HEK293 (cell line): ENCODE measurements at regions not wholly inside any gene's neighbourhood (a gene's known extent, or its start where the extent isn't known, plus 50 kb on each side); places are given as distances from the start of the nearest gene placed in this dataset.
"Not testable (repeated sequence)": the region's sequence is repeated elsewhere in the genome, so short reads cannot be mapped to it uniquely, and the experiment has no call there.

Experiments
- CTCF ChIA-PET: fragments of 350-600 bp; formaldehyde crosslinking; extraction: SDS; loops from one replicate; lab custom pipeline; 2021; ENCODE audit warnings: antibody characterized with exemption; lab: Yijun Ruan, JAX
- POLR2A ChIA-PET: fragments of 300-600 bp; formaldehyde crosslinking; extraction: SDS; loops from one replicate; lab custom pipeline; 2020; ENCODE audit warnings: antibody characterized with exemption, inconsistent platforms; lab: Yijun Ruan, JAX
- H3K27ac ChIP-seq: fragments of 200-500 bp; sonication (Bioruptor generic); 2 replicates; pipeline ENCODE4 v1.5.1; 2014; ENCODE audit warnings: low read depth, low read length, control low read depth, inconsistent platforms; ENCODE audit errors: extremely low read depth
- H3K36me3 ChIP-seq, 2 experiments: fragments of 200-500 bp in 1 of 2; sonication (Bioruptor generic) in 1 of 2; 1 replicate in 1 of 2; 2 replicates in 1 of 2; pipeline ENCODE4 v1.5.1; 2014 to 2017; ENCODE audit warnings: inconsistent platforms in 2 of 2, low read length in 2 of 2; ENCODE audit not compliant: control insufficient read depth in 2 of 2, insufficient read depth in 1 of 2
- H3K4me1 ChIP-seq: fragments of 200-500 bp; sonication (Bioruptor generic); 2 replicates; pipeline ENCODE4 v1.5.1; 2014; ENCODE audit warnings: mild to moderate bottlenecking, low read length, inconsistent platforms; ENCODE audit not compliant: control insufficient read depth, insufficient read depth
- H3K4me3 ChIP-seq: 2 replicates; pipeline ENCODE4 v1.5.1; 2011; ENCODE audit warnings: low read depth, mild to moderate bottlenecking, control low read depth, low read length, moderate library complexity
- H3K9me3 ChIP-seq: fragments of 200-500 bp; sonication (Bioruptor generic); 2 replicates; pipeline ENCODE4 v1.5.1; 2014; ENCODE audit warnings: low read depth, low read length, inconsistent platforms; ENCODE audit not compliant: control insufficient read depth, insufficient read depth
- BCL11B ChIP-seq: fragments of 450-650 bp; formaldehyde crosslinking; IDR thresholded peaks from 2 replicates; pipeline ENCODE4 v1.5.1; 2016; ENCODE audit warnings: low read depth, missing biosample characterization, missing genetic modification characterization
- GLI4 ChIP-seq: fragments of 450-650 bp; formaldehyde crosslinking; IDR thresholded peaks from 2 replicates; pipeline ENCODE4 v1.5.1; 2016; ENCODE audit warnings: missing biosample characterization, missing genetic modification characterization
- KLF1 ChIP-seq: fragments of 450-650 bp; formaldehyde crosslinking; IDR thresholded peaks from 2 replicates; pipeline ENCODE4 v1.5.1; 2016; ENCODE audit warnings: missing biosample characterization, missing genetic modification characterization
- MEIS1 ChIP-seq: sonication (generic); formaldehyde crosslinking; IDR thresholded peaks from 2 replicates; pipeline ENCODE4 v1.8.1; 2022; ENCODE audit warnings: missing genetic modification reagents, mild to moderate bottlenecking, borderline replicate concordance
- MYNN ChIP-seq: fragments of 450-650 bp; formaldehyde crosslinking; IDR thresholded peaks from 2 replicates; pipeline ENCODE4 v1.5.1; 2016; ENCODE audit warnings: missing biosample characterization, missing genetic modification characterization, borderline replicate concordance
- PRDM4 ChIP-seq: fragments of 450-650 bp; formaldehyde crosslinking; IDR thresholded peaks from 2 replicates; pipeline ENCODE4 v1.5.1; 2017; ENCODE audit warnings: missing biosample characterization, missing genetic modification characterization
- SETDB1 ChIP-seq: IDR thresholded peaks from one replicate; pipeline ENCODE4 v1.6.1; 2017; ENCODE audit warnings: mild to moderate bottlenecking, low read length, moderate library complexity, mixed read lengths; ENCODE audit not compliant: insufficient read length
- ZBTB10 ChIP-seq: fragments of 450-650 bp; formaldehyde crosslinking; IDR thresholded peaks from 2 replicates; pipeline ENCODE4 v1.5.1; 2016; ENCODE audit warnings: missing biosample characterization, missing genetic modification characterization
- ZBTB21 ChIP-seq: fragments of 450-650 bp; formaldehyde crosslinking; IDR thresholded peaks from 2 replicates; pipeline ENCODE4 v1.5.1; 2017; ENCODE audit warnings: missing biosample characterization, missing genetic modification characterization
- ZEB2 ChIP-seq: fragments of 450-650 bp; formaldehyde crosslinking; IDR thresholded peaks from 2 replicates; pipeline ENCODE4 v1.5.1; 2016; ENCODE audit warnings: missing biosample characterization, missing genetic modification characterization
- ZFHX2 ChIP-seq: fragments of 450-650 bp; formaldehyde crosslinking; conservative IDR thresholded peaks from 2 replicates; pipeline ENCODE4 v1.5.1; 2016; ENCODE audit warnings: missing biosample characterization, missing genetic modification characterization
- ZFP41 ChIP-seq: fragments of 450-650 bp; formaldehyde crosslinking; IDR thresholded peaks from 2 replicates; pipeline ENCODE4 v1.5.1; 2016; ENCODE audit warnings: missing biosample characterization, missing genetic modification characterization, borderline replicate concordance
- ZNF133 ChIP-seq: fragments of 450-650 bp; formaldehyde crosslinking; IDR thresholded peaks from 2 replicates; pipeline ENCODE4 v1.5.1; 2016; ENCODE audit warnings: missing biosample characterization, missing genetic modification characterization
- ZNF146 ChIP-seq: fragments of 450-650 bp; formaldehyde crosslinking; IDR thresholded peaks from 2 replicates; pipeline ENCODE4 v1.5.1; 2016; ENCODE audit warnings: missing biosample characterization, missing genetic modification characterization
- ZNF16 ChIP-seq: fragments of 450-650 bp; formaldehyde crosslinking; IDR thresholded peaks from 2 replicates; pipeline ENCODE4 v1.5.1; 2016; ENCODE audit warnings: low read depth, missing biosample characterization, missing genetic modification characterization
- ZNF18 ChIP-seq: fragments of 450-650 bp; formaldehyde crosslinking; IDR thresholded peaks from 2 replicates; pipeline ENCODE4 v1.5.1; 2016; ENCODE audit warnings: missing biosample characterization, missing genetic modification characterization
- ZNF23 ChIP-seq: fragments of 450-650 bp; formaldehyde crosslinking; IDR thresholded peaks from 2 replicates; pipeline ENCODE4 v1.5.1; 2016; ENCODE audit warnings: missing biosample characterization, missing genetic modification characterization, borderline replicate concordance
- ZNF266 ChIP-seq: fragments of 450-650 bp; formaldehyde crosslinking; IDR thresholded peaks from 2 replicates; pipeline ENCODE4 v1.5.1; 2016; ENCODE audit warnings: missing biosample characterization, missing genetic modification characterization, low read depth
- ZNF391 ChIP-seq: fragments of 450-650 bp; formaldehyde crosslinking; IDR thresholded peaks from 2 replicates; pipeline ENCODE4 v1.5.1; 2016; ENCODE audit warnings: low read depth, missing biosample characterization, missing genetic modification characterization, borderline replicate concordance
- ZNF394 ChIP-seq: fragments of 450-650 bp; formaldehyde crosslinking; IDR thresholded peaks from 2 replicates; pipeline ENCODE4 v1.5.1; 2016; ENCODE audit warnings: missing biosample characterization, missing genetic modification characterization, mild to moderate bottlenecking, moderate library complexity, borderline replicate concordance
- ZNF555 ChIP-seq: fragments of 450-650 bp; formaldehyde crosslinking; conservative IDR thresholded peaks from 2 replicates; pipeline ENCODE4 v1.5.1; 2017; ENCODE audit warnings: missing biosample characterization, mild to moderate bottlenecking, missing genetic modification characterization, inconsistent platforms
- ZNF600 ChIP-seq: fragments of 450-650 bp; formaldehyde crosslinking; IDR thresholded peaks from 2 replicates; pipeline ENCODE4 v1.5.1; 2016; ENCODE audit warnings: missing biosample characterization, missing genetic modification characterization
- ZNF624 ChIP-seq: fragments of 450-650 bp; formaldehyde crosslinking; IDR thresholded peaks from 2 replicates; pipeline ENCODE4 v1.5.1; 2017; ENCODE audit warnings: missing biosample characterization, missing genetic modification characterization
- ZSCAN23 ChIP-seq: fragments of 450-650 bp; formaldehyde crosslinking; IDR thresholded peaks from 2 replicates; pipeline ENCODE4 v1.5.1; 2016; ENCODE audit warnings: missing biosample characterization, missing genetic modification characterization
- ZXDB ChIP-seq: fragments of 450-650 bp; formaldehyde crosslinking; IDR thresholded peaks from 2 replicates; pipeline ENCODE4 v1.5.1; 2016; ENCODE audit warnings: missing biosample characterization, missing genetic modification characterization

- TF ChIP-seq ZNF18 (tag by site-specific recombination): no peak
- TF ChIP-seq BCL11B: no peak
- TF ChIP-seq ZNF23 (tag by site-specific recombination): no peak
- no peak for TF ChIP-seq ZFHX2 (tag by site-specific recombination)
- TF ChIP-seq ZXDB (tag by site-specific recombination): no peak
- no peak for TF ChIP-seq ZNF146 (tag by site-specific recombination)
- TF ChIP-seq ZEB2 (tag by site-specific recombination): no peak
- no peak for TF ChIP-seq MEIS1 (CRISPR knock-in tag)
These were observed 71.9 kb downstream of the SDR9C7 start (continued) for GRCh38 chr12:56862264-56862663.

GRCh38 chr12:56853392-56853978 lies 80.7 kb downstream of the SDR9C7 start:
- CTCF ChIA-PET, H3K4me3 ChIP-seq, H3K4me1 ChIP-seq: not testable (repeated sequence)
- TF ChIP-seq SETDB1: peak; percentile 45
- TF ChIP-seq ZNF133 (tag by site-specific recombination): peak; percentile 41; the same call in 1 of the 2 replicates
- TF ChIP-seq, all 188 proteins: peak for 2; not testable (repeated sequence) for 186
- POLR2A ChIA-PET, H3K27ac ChIP-seq, H3K36me3 ChIP-seq, H3K9me3 ChIP-seq: not testable (repeated sequence)

- H3K36me3 ChIP-seq: no peaks in the 10 kb centered on the region
- no peaks in the 10 kb centered on the region for H3K4me1 ChIP-seq
- H3K9me3 ChIP-seq: no peaks in the 10 kb centered on the region; the same call in 1 of the 2 replicates
- no peak overlapping the region for H3K27ac ChIP-seq
- ChIA-PET CTCF (interaction anchor here (0.7 kb wide), 1 partner anchor 264 kb away, joined by 5 read pairs; no protein-coding TSS in a partner anchor), POLR2A (no interaction called here)
- TF ChIP-seq ZBTB21 (tag by site-specific recombination) (no peak), ZBTB10 (tag by site-specific recombination) (no peak), ZNF600 (no peak), ZSCAN23 (tag by site-specific recombination) (no peak), ZFP41 (tag by site-specific recombination) (no peak)
- no peak overlapping the region for H3K4me3 ChIP-seq
These were observed 82.7 kb downstream of the SDR9C7 start for GRCh38 chr12:56851462-56851861.

GRCh38 chr12:56840922-56841321 lies 77.8 kb downstream of the HSD17B6 start:
- no peak overlapping the region for H3K27ac ChIP-seq
- H3K9me3 ChIP-seq: no peaks in the 10 kb centered on the region
- H3K36me3 ChIP-seq: no peaks in the 10 kb centered on the region
- CTCF ChIA-PET: interaction anchor here (0.9 to 1.9 kb wide), 6 partner anchors 14 to 271 kb away, joined by 4 to 25 read pairs (median 6); no protein-coding TSS in a partner anchor
- POLR2A ChIA-PET: no interaction called here
- H3K4me1 ChIP-seq: no peaks in the 10 kb centered on the region
- H3K4me3 ChIP-seq: no peak overlapping the region
- no peak for TF ChIP-seq MYNN (tag by site-specific recombination)
- no peak for TF ChIP-seq KLF1 (tag by site-specific recombination)
- TF ChIP-seq ZNF555 (tag by site-specific recombination): no peak
- TF ChIP-seq ZNF624 (tag by site-specific recombination): no peak
- no peak for TF ChIP-seq ZNF266 (tag by site-specific recombination)
- TF ChIP-seq PRDM4 (tag by site-specific recombination): no peak
- TF ChIP-seq ZNF394: no peak
- TF ChIP-seq ZNF16 (tag by site-specific recombination): no peak
- TF ChIP-seq ZNF391 (tag by site-specific recombination): no peak
- TF ChIP-seq GLI4 (tag by site-specific recombination): no peak
